ENCODE measurements at regions not wholly inside any gene's neighbourhood (a gene's known extent, or its start where the extent isn't known, plus 50 kb on each side); places are given as distances from the start of the nearest gene placed in this dataset.

- no peak for TF ChIP-seq TAF1 (IDR thresholded peaks at IDR 0.05; ENCODE audit: low read depth)
- TF ChIP-seq CEBPB (IDR thresholded peaks at IDR 0.05): no peak
- no peak for TF ChIP-seq NFIC (IDR thresholded peaks at IDR 0.05)
- TF ChIP-seq RAD21 (IDR thresholded peaks at IDR 0.05; ENCODE audit: low read depth): no peak
- TF ChIP-seq YY1 (IDR thresholded peaks at IDR 0.05; ENCODE audit: low read depth): no peak
These were observed 245.8 kb upstream of the RREB1 start for GRCh38 chr6:6861995-6862394.

Measured in Ishikawa (cell line).